VCaP (cell line): ENCODE measurements at regions not wholly inside any gene's neighbourhood (a gene's known extent, or its start where the extent isn't known, plus 50 kb on each side); places are given as distances from the start of the nearest gene placed in this dataset.

ENCODE experiments used
- H3K27ac ChIP-seq: fragments of 450-650 bp; 2 replicates; pipeline ENCODE4 v1.5.1; 2017
- TF ChIP-seq, protein P1 (sequence below): fragments of 450-650 bp; conservative IDR thresholded peaks from 2 replicates; pipeline ENCODE4 v1.5.1; 2017; ENCODE audit warnings: mild to moderate bottlenecking, moderate library complexity

- TF ChIP-seq, protein P1, sequence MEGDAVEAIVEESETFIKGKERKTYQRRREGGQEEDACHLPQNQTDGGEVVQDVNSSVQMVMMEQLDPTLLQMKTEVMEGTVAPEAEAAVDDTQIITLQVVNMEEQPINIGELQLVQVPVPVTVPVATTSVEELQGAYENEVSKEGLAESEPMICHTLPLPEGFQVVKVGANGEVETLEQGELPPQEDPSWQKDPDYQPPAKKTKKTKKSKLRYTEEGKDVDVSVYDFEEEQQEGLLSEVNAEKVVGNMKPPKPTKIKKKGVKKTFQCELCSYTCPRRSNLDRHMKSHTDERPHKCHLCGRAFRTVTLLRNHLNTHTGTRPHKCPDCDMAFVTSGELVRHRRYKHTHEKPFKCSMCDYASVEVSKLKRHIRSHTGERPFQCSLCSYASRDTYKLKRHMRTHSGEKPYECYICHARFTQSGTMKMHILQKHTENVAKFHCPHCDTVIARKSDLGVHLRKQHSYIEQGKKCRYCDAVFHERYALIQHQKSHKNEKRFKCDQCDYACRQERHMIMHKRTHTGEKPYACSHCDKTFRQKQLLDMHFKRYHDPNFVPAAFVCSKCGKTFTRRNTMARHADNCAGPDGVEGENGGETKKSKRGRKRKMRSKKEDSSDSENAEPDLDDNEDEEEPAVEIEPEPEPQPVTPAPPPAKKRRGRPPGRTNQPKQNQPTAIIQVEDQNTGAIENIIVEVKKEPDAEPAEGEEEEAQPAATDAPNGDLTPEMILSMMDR = no peak
These were observed 287.9 kb upstream of the NR3C2 start for GRCh38 chr4:148730082-148730640.

GRCh38 chr4:148717988-148718387 lies 275.8 kb upstream of the NR3C2 start:
- no peak overlapping the region for H3K27ac ChIP-seq
- TF ChIP-seq, protein P1 = no peak

More at GRCh38 chr4:148730082-148730640, 287.9 kb upstream of the NR3C2 start:
- H3K27ac ChIP-seq = peak overlapping the region; percentile 12; the same call in 1 of the 2 replicates

DNA sequence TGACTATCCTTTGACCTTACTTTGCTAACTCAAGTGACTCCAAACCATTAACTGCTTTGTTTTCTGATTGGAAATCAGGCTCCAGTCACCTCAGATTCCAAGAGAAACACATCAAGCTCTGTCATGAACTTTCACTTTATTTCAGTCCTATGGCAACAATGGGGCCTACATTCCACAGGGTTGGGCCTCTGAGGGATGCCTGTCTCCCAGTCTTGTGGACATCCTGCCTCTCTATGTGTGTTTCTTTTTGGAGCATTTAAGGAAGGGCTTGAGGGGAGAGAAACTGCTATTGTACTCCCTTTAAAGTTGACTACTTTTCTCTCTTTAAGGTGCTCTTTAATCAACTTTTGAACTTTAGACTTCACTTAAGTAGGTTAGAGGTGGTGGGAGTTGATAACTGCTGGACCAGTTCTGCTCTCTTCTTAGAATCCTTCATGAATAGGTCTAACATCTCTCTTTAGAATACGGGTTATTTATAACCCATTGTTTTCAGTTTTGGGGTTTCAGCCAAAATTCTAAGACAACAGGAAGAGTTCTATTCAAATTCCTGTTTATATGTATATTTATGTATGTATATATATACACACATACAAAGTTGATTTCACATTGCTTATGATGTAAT lies 274.3 kb upstream of the NR3C2 start:
- TF ChIP-seq, protein P1 = no peak
- H3K27ac ChIP-seq = no peak overlapping the region

- no peak overlapping the region for H3K27ac ChIP-seq
- TF ChIP-seq, protein P1 = no peak; the same call in 1 of the 2 replicates
These were observed 262.1 kb upstream of the NR3C2 start for GRCh38 chr4:148704291-148704690.

DNA sequence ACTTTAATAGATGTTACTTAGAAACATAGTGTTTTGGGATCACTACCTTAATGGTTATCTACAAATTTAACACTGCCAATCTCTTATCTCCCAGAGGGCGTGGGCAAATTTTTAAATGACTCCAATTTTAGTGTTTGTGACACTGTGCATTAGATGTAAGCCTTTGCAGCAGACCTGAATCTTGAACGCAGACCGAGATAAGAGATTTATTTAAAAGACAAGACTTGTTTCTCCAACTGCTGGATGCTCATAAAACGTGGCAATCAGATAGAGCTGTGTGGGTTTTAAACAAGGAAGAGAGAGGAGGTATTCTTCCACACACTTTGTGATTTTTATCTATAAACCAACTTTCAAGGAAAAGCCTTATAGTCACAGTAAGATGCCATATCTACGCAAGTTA lies 252.5 kb upstream of the NR3C2 start:
- TF ChIP-seq, protein P1 = no peak
- H3K27ac ChIP-seq = peak overlapping the region; percentile 81

- TF ChIP-seq, protein P1 = no peak
These were observed 251.9 kb upstream of the NR3C2 start for GRCh38 chr4:148693913-148694649.

DNA sequence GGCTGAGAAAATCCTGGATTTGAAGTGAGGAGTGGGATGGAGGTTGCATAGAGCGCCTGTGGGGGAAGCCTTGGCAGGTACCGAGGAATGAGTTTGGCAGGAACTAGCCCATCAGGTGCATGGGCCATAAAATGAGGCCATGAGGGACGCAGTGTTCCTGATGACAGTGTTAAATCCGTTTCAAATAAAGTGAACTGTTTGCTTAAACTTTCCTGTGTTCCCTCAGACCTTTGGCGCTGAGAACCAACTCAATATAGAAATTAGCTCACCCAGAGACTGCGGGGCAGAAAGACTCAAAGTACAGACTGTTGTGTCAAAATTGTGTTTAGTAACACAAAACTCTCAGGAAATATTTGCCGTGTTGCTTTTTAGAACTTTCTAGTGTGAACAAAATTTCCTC lies 250.0 kb upstream of the NR3C2 start:
- H3K27ac ChIP-seq = peak overlapping the region; percentile 81
- TF ChIP-seq, protein P1 = no peak

More at GRCh38 chr4:148693913-148694649, 251.9 kb upstream of the NR3C2 start:
- peak overlapping the region; percentile 81 for H3K27ac ChIP-seq
